EH (cell line): ENCODE measurements at regions not wholly inside any gene's neighbourhood (a gene's known extent, or its start where the extent isn't known, plus 50 kb on each side); places are given as distances from the start of the nearest gene placed in this dataset.

Experiments used
- DNase-seq: peaks from one replicate; pipeline ENCODE4 v3.0.0-alpha.2; 2015; ENCODE audit warnings: low read depth

- no peak for DNase-seq
Measured at GRCh38 chr4:43345323-43345925, 452.9 kb downstream of the GRXCR1 start.

DNA sequence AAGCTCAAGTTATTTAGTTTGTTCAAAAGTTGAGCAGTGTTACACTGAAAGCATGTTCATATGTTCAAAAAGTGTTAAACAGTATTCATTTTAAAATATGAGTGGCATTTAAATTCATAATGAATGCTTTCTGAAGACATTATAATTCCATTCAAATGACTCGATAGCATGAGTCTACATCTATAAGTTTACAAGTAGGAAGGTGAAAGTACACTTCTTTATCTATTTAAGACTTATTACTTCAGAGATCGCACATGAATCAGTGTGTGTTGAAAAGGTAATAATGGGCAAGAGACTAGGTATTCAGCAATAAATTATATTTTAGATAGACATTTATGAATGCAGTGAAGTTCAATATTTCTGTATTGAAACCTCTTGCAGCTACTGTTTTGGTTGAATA, 456.1 kb downstream of the GRXCR1 start:
- DNase-seq = no peak

- no peak for DNase-seq
Measured at GRCh38 chr4:43351970-43352806, 459.7 kb downstream of the GRXCR1 start.

GRCh38 chr4:43352859-43353258, 460.3 kb downstream of the GRXCR1 start:
- DNase-seq = no peak

DNA sequence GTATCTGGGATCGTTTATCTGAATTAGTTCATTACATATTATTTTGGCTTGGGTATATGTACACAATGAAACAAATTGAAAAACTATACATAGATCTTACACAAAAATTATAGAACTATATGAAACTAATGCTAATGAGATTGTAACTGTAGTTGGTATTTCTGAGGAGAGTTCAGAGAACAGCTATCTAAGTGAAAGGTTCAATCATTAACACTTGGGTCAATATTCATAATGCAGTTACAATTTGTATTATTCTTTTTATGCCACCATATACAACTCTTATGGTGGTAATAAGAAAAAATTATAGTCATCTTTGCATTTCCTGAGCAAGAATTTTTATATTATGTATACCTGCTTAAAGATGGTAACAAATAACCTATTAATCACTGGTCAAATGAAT, 461.0 kb downstream of the GRXCR1 start:
- no peak for DNase-seq

DNA sequence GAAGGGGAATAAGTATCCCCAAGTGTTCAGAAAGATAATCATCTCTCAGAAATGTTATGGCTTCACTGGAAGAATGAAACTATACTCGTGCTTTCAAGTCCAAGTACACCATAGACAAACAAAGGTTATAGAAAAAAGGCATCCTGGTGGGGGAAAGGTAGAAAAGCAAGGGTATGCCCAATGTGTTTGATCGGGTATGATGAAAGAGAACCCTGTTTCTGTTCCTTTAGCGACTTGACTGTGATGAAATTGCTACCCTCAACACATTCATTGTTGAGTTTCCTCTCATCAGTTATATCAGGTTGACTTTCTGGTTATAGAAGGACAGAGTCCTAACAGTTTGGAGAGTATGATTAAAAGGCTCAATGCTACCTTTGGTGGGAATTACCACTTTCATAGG, 464.3 kb downstream of the GRXCR1 start:
- no peak for DNase-seq

- DNase-seq = no peak
Measured at GRCh38 chr4:43357252-43357974, 464.9 kb downstream of the GRXCR1 start.

GRCh38 chr4:43360296-43360695, 467.8 kb downstream of the GRXCR1 start:
- no peak for DNase-seq

DNA sequence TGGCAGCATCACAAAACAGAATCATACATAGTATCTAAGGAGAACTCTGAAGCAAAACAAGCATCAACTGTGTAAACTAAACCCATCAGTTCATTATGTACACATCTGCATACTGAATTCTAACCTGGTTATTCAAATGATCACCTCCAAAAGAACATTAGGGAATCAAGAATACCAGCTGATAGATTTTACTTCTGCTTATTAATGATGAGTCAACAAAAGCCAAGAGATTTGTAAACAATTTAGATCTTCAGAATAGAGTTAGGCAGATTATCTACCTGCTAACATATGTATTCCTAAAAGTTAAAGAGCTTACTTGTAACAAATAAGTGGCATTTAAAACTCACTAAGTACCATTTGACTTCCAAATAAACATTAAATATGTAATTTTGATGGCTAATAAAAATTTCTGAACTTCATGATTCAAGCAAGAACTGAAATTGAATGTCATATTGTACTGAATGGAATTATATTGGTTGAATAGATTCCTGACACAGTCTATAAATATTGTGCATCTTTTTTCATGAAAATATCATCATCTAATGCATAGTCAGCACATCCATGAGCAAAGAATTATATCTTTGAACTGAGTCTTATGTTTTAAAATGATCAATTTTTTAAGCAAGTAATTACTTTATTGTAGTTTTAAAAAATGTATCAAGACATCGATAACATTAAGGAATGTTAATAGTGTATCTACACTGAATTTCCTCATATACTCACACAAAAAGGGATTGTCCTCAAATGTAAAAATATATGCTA, 470.5 kb downstream of the GRXCR1 start:
- DNase-seq = no peak

GRCh38 chr4:43369036-43369594, 476.6 kb downstream of the GRXCR1 start:
- no peak for DNase-seq

DNA sequence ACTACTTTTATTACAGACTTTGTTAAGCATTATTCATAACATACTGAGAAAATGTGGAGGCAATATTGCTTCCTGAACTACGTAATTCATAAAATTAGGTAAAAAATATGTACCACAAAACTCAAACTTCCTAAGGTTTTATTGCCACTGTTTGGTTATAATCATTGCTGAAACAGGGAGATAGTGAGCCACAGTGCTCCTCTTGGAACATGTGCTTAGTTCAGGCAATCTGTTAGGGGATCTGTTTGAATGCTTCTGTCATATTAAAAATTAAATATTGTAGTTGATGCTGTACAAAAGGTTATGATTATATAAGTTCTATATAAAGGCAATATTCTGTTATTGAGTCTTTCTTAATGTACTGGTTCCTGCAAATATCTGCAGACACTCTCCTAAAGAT, 480.7 kb downstream of the GRXCR1 start:
- no peak for DNase-seq

- DNase-seq = no peak
Measured at GRCh38 chr4:43374216-43374751, 481.8 kb downstream of the GRXCR1 start.

- no peak for DNase-seq
Measured at GRCh38 chr4:43379016-43379415, 486.5 kb downstream of the GRXCR1 start.

- no peak for DNase-seq
Measured at GRCh38 chr4:43380093-43380492, 487.6 kb downstream of the GRXCR1 start.

DNA sequence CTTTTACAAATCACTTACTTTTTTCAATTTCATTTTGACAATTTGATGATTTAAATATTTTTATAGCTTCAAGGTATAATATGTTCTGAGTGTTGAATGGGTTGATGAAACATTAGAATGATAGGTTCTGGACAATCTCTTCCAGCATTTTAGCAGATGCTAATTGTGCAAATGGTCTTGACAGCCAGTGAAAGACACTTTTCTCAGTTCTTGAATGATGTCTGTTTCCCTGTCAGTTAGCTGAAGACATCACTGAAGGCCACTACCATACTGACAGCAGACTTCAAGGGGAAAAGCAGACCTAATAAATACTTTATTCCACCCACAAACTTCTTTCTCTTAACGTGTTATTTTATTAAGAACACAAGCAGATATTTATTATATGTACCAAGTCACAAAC, 498.6 kb downstream of the GRXCR1 start:
- DNase-seq = no peak

GRCh38 chr4:43394976-43395375, 502.5 kb downstream of the GRXCR1 start:
- no peak for DNase-seq

GRCh38 chr4:43399726-43400125, 507.2 kb downstream of the GRXCR1 start:
- DNase-seq = no peak

GRCh38 chr4:43402393-43402792, 509.9 kb downstream of the GRXCR1 start:
- no peak for DNase-seq

DNA sequence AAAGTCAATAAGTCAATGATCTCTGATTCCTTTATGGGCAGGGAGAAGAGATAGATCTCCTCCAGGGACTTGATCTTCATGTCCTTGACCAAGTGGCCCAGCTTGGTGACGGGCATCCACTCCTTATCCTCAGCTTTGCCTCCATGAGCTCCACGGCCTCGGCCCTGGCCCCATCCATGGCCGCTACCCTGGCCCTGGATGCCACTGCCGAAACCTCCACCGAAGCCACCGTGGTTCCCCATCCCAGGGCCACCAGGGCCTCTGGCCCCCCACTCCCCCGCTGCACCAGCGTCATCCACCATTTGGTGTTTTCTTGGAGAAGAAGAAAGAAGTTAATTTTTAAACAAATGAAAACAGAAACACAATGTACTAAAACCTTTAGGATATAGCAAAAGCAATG, 518.1 kb downstream of the GRXCR1 start:
- DNase-seq = no peak

DNA sequence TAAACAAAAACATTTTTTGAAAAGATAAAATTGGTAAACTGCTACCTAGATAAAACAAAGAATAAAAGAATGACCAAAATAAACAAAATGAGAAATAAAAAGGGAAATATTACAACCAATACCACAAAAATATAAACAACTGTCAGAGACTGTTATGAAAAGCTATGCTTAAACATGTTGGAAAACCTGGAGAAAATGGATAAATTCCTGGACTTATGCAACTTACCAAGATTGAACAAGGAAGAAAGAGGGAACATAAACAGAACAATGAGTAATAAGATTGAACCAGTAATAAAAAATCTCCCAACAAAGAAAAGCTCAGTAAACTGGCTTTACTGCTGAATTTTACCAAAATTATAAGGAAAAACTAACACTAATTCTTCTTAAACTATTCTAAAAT, 518.7 kb downstream of the GRXCR1 start:
- DNase-seq = no peak

DNA sequence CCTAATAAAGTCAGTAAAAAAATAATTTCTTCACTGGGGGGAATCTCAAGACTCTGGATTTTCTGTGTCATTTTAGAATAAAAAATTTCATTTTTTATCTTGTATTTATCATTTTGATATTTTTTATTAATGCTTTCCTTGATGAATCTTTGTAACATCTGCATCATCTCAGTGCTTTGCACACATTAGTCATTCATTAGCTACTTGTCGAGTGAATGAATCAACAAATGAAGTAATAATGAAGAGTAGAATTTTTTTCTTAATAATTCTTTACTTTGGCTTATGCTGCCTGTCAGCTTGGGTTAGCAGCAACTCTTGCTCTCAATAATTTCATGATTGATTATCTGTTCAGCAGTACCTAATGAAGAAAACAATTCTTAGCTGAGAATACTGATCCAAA, 530.8 kb downstream of the GRXCR1 start:
- DNase-seq = no peak

- no peak for DNase-seq
Measured at GRCh38 chr4:43425206-43425605, 532.7 kb downstream of the GRXCR1 start.
